Head of caudate nucleus (tissue), 42 donors: ENCODE measurements at regions not wholly inside any gene's neighbourhood (a gene's known extent, or its start where the extent isn't known, plus 50 kb on each side); places are given as distances from the start of the nearest gene placed in this dataset.
"Not testable (repeated sequence)": the region's sequence is repeated elsewhere in the genome, so short reads cannot be mapped to it uniquely, and the experiment has no call there.

Source experiments
- DNase-seq, 42 donors: peaks; one replicate each; pipeline versions ENCODE4 v3.0.0 to v3.0.0-alpha.2; 2020 to 2021; ENCODE audit warnings: mixed read lengths in 7 of 42
- intact Hi-C: fragments of 100-400 bp; cut with DNase I; formaldehyde crosslinking; loops from one replicate; pipeline ENCODE4 v1.15.0; 2022

GRCh38 chr13:79650688-79651087 is 169.7 kb downstream of the NDFIP2 start:
- intact Hi-C loops: no loop called here
- no peak for DNase-seq

GRCh38 chr13:79648191-79648590 is 167.2 kb downstream of the NDFIP2 start:
- intact Hi-C loops: no loop called here
- no peak for DNase-seq

GRCh38 chr13:79647533-79647932 is 166.6 kb downstream of the NDFIP2 start:
- intact Hi-C loops: no loop called here
- no peak for DNase-seq

GRCh38 chr13:79646880-79647279 is 165.9 kb downstream of the NDFIP2 start:
- intact Hi-C loops: no loop called here
- no peak for DNase-seq

- intact Hi-C loops: no loop called here
These were observed 164.6 kb downstream of the NDFIP2 start for GRCh38 chr13:79645569-79645968.

GRCh38 chr13:79642596-79642995 is 161.6 kb downstream of the NDFIP2 start:
- DNase-seq: no peak
- intact Hi-C loops: no loop called here

More at GRCh38 chr13:79645569-79645968, 164.6 kb downstream of the NDFIP2 start:
- DNase-seq: no peak

- no peak for DNase-seq
- intact Hi-C loops: no loop called here
These were observed 156.3 kb downstream of the NDFIP2 start for GRCh38 chr13:79637133-79637763.

GRCh38 chr13:79631051-79631659 is 150.2 kb downstream of the NDFIP2 start:
- intact Hi-C loops: no loop called here

GRCh38 chr13:79628463-79628862 is 147.5 kb downstream of the NDFIP2 start:
- DNase-seq: no peak
- intact Hi-C loops: no loop called here

More at GRCh38 chr13:79631051-79631659, 150.2 kb downstream of the NDFIP2 start:
- no peak for DNase-seq

- intact Hi-C loops: no loop called here
- DNase-seq: no peak
These were observed 146.0 kb downstream of the NDFIP2 start for GRCh38 chr13:79626924-79627323.

- intact Hi-C loops: no loop called here
- no peak for DNase-seq
These were observed 144.6 kb downstream of the NDFIP2 start for GRCh38 chr13:79625517-79625916.

- DNase-seq: no peak
- intact Hi-C loops: no loop called here
These were observed 140.9 kb downstream of the NDFIP2 start for GRCh38 chr13:79621902-79622301.

GRCh38 chr13:79621449-79621848 is 140.5 kb downstream of the NDFIP2 start:
- intact Hi-C loops: no loop called here
- no peak for DNase-seq

- intact Hi-C loops: no loop called here
- no peak for DNase-seq
These were observed 133.4 kb downstream of the NDFIP2 start for GRCh38 chr13:79614250-79614918.

- intact Hi-C loops: no loop called here
- no peak for DNase-seq
These were observed 131.6 kb downstream of the NDFIP2 start for GRCh38 chr13:79612604-79613003.

GRCh38 chr13:79607895-79608294 is 126.9 kb downstream of the NDFIP2 start:
- DNase-seq, intact Hi-C loops: not testable (repeated sequence)
